OCI-LY7 (cell line): ENCODE measurements at regions not wholly inside any gene's neighbourhood (a gene's known extent, or its start where the extent isn't known, plus 50 kb on each side); places are given as distances from the start of the nearest gene placed in this dataset.
"Not testable (repeated sequence)": the region's sequence is repeated elsewhere in the genome, so short reads cannot be mapped to it uniquely, and the experiment has no call there.

Source experiments
- BruUV-seq: library from RNA; stranded (reverse); fragments of 400-500 nt; replicated peaks from 2 replicates; lab custom pipeline; 2021; lab: Mats Ljungman, UMichigan
- CTCF ChIA-PET: fragments of 300-600 bp; sonication (Branson Sonifier 250); formaldehyde crosslinking; loops from one replicate; lab custom pipeline; 2022; ENCODE audit warnings: antibody characterized with exemption; ENCODE audit not compliant: unreplicated experiment; lab: Charles Lee
- POLR2A ChIA-PET: fragments of 300-600 bp; sonication (Branson Sonifier 250); formaldehyde crosslinking; loops from one replicate; lab custom pipeline; 2022; ENCODE audit warnings: antibody characterized with exemption; lab: Charles Lee
- DNase-seq: peaks from one replicate; pipeline ENCODE4 v3.0.0-alpha.2; 2015; ENCODE audit warnings: low spot score
- H2AFZ ChIP-seq: fragments of 200-600 bp; sonication (generic), shearing (Covaris generic); 2 replicates; pipeline ENCODE4 v1.6.1; 2014; ENCODE audit warnings: mild to moderate bottlenecking, antibody characterized with exemption, low read length, moderate library complexity
- H3K27ac ChIP-seq: fragments of 200-600 bp; sonication (generic); 2 replicates; pipeline ENCODE4 v1.5.1; 2014; ENCODE audit warnings: mixed run types, low read depth, mild to moderate bottlenecking, moderate library complexity, low read length, inconsistent platforms; ENCODE audit not compliant: poor library complexity, severe bottlenecking
- H3K36me3 ChIP-seq: fragments of 200-600 bp; sonication (generic); 2 replicates; pipeline ENCODE4 v1.6.1; 2014; ENCODE audit warnings: mild to moderate bottlenecking, antibody characterized with exemption, low read length, moderate library complexity, mixed read lengths; ENCODE audit not compliant: insufficient read depth
- H3K4me1 ChIP-seq: fragments of 200-600 bp; sonication (generic); 2 replicates; pipeline ENCODE4 v1.5.1; 2014; ENCODE audit warnings: mild to moderate bottlenecking, low read length; ENCODE audit not compliant: insufficient read depth, poor library complexity, severe bottlenecking
- H3K4me2 ChIP-seq: fragments of 200-600 bp; sonication (generic); 2 replicates; pipeline ENCODE4 v1.6.1; 2014; ENCODE audit warnings: mild to moderate bottlenecking, low read length
- H3K4me3 ChIP-seq: fragments of 200-600 bp; sonication (generic); 2 replicates; pipeline ENCODE4 v1.5.1; 2014; ENCODE audit warnings: mild to moderate bottlenecking, low read depth, low read length; ENCODE audit not compliant: poor library complexity, severe bottlenecking
- H3K79me2 ChIP-seq: fragments of 200-600 bp; sonication (generic); 2 replicates; pipeline ENCODE4 v1.6.1; 2016; ENCODE audit warnings: low read depth, mild to moderate bottlenecking, low read length, moderate library complexity, mixed read lengths; ENCODE audit not compliant: insufficient read depth
- H3K9me2 ChIP-seq: fragments of 200-600 bp; sonication (generic); 2 replicates; pipeline ENCODE4 v1.6.1; 2016; ENCODE audit warnings: mild to moderate bottlenecking, low read length, mixed read lengths; ENCODE audit not compliant: insufficient read depth
- H3K9me3 ChIP-seq: fragments of 200-600 bp; sonication (generic); 2 replicates; pipeline ENCODE4 v1.6.1; 2014; ENCODE audit warnings: mild to moderate bottlenecking, mixed run types, low read length, mixed read lengths
- H4K20me1 ChIP-seq: fragments of 200-600 bp; sonication (generic); 2 replicates; pipeline ENCODE4 v1.6.1; 2014; ENCODE audit warnings: mild to moderate bottlenecking, antibody characterized with exemption, low read length, moderate library complexity, mixed read lengths; ENCODE audit not compliant: insufficient read depth
- CTCF ChIP-seq: fragments of 200-600 bp; sonication (generic); conservative IDR thresholded peaks from 2 replicates; pipeline ENCODE4 v1.5.1; 2014; ENCODE audit warnings: mild to moderate bottlenecking, antibody characterized with exemption, low read length, moderate library complexity, mixed read lengths
- EZH2phosphoT487 ChIP-seq: fragments of 200-600 bp; sonication (generic); IDR thresholded peaks from 2 replicates; pipeline ENCODE4 v1.6.1; 2018; ENCODE audit warnings: low read depth, borderline replicate concordance, mild to moderate bottlenecking, mixed run types, antibody characterized with exemption, low read length, moderate library complexity, mixed read lengths
- intact Hi-C: fragments of 100-400 bp; cut with micrococcal nuclease; formaldehyde crosslinking; loops from one replicate; pipeline ENCODE4 v1.10.0; 2022; ENCODE audit not compliant: unreplicated experiment

- H3K79me2 ChIP-seq = no peaks in the 10 kb centered on the region
- no TSS peak for BruUV-seq
- H3K4me3 ChIP-seq = no peak overlapping the region
- H3K4me2 ChIP-seq = no peak overlapping the region
- POLR2A ChIA-PET = no interaction called here
- CTCF ChIA-PET = no interaction called here
- H3K27ac ChIP-seq = no peak overlapping the region
- no peak for DNase-seq
- H4K20me1 ChIP-seq = no peaks in the 10 kb centered on the region
- intact Hi-C loops = no loop called here
- H3K9me2 ChIP-seq = no peaks in the 10 kb centered on the region
- H3K9me3 ChIP-seq = no peaks in the 10 kb centered on the region
- no peaks in the 10 kb centered on the region for H3K4me1 ChIP-seq
- H2AFZ ChIP-seq = no peak overlapping the region
- TF ChIP-seq EZH2phosphoT487 (no peak), CTCF (no peak)
- H3K36me3 ChIP-seq = no peaks in the 10 kb centered on the region
Observed at GRCh38 chr1:5680600-5680999, 311.6 kb downstream of the NPHP4 start.

- TF ChIP-seq CTCF (no peak), EZH2phosphoT487 (no peak)
- no peak for DNase-seq
- Histone ChIP-seq H3K9me2 (no peaks in the 10 kb centered on the region), H4K20me1 (no peaks in the 10 kb centered on the region), H3K79me2 (no peaks in the 10 kb centered on the region), H3K36me3 (no peaks in the 10 kb centered on the region), H3K27ac (no peak overlapping the region), H3K4me2 (no peak overlapping the region), H3K4me1 (no peaks in the 10 kb centered on the region), H3K4me3 (no peak overlapping the region), H3K9me3 (no peaks in the 10 kb centered on the region), H2AFZ (no peak overlapping the region)
- intact Hi-C loops = no loop called here
- BruUV-seq = no TSS peak
- CTCF ChIA-PET = no interaction called here
- POLR2A ChIA-PET = no interaction called here
Observed at GRCh38 chr1:5678759-5679158, 313.5 kb downstream of the NPHP4 start.

GRCh38 chr1:5672355-5672754 is 319.9 kb downstream of the NPHP4 start:
- POLR2A ChIA-PET, intact Hi-C loops, H3K4me2 ChIP-seq, H3K79me2 ChIP-seq, H2AFZ ChIP-seq, H3K27ac ChIP-seq, H3K4me3 ChIP-seq, H4K20me1 ChIP-seq, CTCF ChIA-PET, H3K9me3 ChIP-seq, H3K4me1 ChIP-seq, BruUV-seq, H3K9me2 ChIP-seq, H3K36me3 ChIP-seq, DNase-seq: not testable (repeated sequence)
